PFSK-1 (cell line): ENCODE measurements at regions not wholly inside any gene's neighbourhood (a gene's known extent, or its start where the extent isn't known, plus 50 kb on each side); places are given as distances from the start of the nearest gene placed in this dataset.

Source experiments
- POLR2AphosphoS5 ChIP-seq: IDR thresholded peaks from 2 replicates; pipeline ENCODE4 v1.6.1; 2012; ENCODE audit warnings: low read depth, mild to moderate bottlenecking, control low read depth, low read length, moderate library complexity
- SIN3A ChIP-seq: IDR thresholded peaks from 2 replicates; pipeline ENCODE4 v1.6.1; 2012; ENCODE audit warnings: mild to moderate bottlenecking, low read length, moderate library complexity, borderline replicate concordance; ENCODE audit not compliant: insufficient read depth
- TAF1 ChIP-seq: IDR thresholded peaks from 2 replicates; pipeline ENCODE4 v1.6.1; 2012; ENCODE audit warnings: low read length, control low read depth, borderline replicate concordance; ENCODE audit not compliant: insufficient read depth
- TF ChIP-seq, protein P1 (sequence below), 2 experiments: IDR thresholded peaks; 2 replicates each; pipeline versions ENCODE4 v1.6.1 to v1.8.0; 2011 to 2012; ENCODE audit warnings: low read depth in 2 of 2, low read length in 2 of 2, control low read depth in 1 of 2, inconsistent platforms in 1 of 2, mild to moderate bottlenecking in 1 of 2, moderate library complexity in 1 of 2; ENCODE audit not compliant: insufficient read depth in 1 of 2

DNA sequence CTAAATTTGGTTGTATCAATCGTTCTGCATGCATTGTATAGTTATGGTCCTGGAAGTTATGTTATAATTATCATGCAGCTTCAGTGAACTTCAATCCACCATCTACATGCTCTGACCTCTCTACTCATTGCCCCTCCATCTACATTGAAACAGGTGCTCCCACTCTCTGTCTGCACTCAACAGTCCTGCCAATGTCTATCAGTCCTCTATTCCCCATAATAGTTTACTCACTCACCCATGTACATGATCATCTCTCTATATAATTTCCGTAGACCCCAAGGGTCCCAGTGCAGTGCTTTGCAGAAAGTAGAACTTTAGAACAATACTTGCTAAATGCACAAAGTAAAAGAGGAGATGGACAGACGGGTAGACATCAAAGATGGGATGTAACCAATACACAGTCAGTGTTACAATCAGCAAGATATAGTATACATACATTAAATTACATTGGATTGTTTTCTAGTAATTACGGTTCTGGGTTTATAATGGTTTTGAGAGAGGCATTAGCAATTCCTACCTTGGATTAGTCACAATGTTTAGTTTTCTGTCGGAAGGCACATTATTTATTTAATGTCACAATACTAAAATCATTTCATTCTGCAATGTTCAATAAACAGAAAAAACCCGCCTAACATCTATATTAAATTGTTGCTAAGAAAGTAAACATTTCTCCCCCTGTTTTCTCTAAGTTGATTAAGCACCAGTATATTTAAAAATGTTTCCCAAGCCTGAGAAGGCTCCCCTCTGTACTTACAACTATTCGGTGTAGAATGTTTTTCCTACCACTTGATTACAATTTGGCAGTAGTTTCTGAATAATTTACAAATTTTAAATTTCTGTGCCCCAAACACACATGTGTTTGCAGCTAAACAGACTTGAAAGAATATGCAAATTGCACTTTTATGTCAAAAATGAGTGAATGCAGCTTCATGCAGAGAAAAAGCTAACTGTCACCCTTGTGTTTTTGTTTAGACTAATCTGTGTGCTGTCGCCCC is 94.4 kb upstream of the SIX2 start:
- TF ChIP-seq POLR2AphosphoS5 = no peak
- TF ChIP-seq TAF1 = no peak
- no peak for TF ChIP-seq SIN3A
- TF ChIP-seq, protein P1, sequence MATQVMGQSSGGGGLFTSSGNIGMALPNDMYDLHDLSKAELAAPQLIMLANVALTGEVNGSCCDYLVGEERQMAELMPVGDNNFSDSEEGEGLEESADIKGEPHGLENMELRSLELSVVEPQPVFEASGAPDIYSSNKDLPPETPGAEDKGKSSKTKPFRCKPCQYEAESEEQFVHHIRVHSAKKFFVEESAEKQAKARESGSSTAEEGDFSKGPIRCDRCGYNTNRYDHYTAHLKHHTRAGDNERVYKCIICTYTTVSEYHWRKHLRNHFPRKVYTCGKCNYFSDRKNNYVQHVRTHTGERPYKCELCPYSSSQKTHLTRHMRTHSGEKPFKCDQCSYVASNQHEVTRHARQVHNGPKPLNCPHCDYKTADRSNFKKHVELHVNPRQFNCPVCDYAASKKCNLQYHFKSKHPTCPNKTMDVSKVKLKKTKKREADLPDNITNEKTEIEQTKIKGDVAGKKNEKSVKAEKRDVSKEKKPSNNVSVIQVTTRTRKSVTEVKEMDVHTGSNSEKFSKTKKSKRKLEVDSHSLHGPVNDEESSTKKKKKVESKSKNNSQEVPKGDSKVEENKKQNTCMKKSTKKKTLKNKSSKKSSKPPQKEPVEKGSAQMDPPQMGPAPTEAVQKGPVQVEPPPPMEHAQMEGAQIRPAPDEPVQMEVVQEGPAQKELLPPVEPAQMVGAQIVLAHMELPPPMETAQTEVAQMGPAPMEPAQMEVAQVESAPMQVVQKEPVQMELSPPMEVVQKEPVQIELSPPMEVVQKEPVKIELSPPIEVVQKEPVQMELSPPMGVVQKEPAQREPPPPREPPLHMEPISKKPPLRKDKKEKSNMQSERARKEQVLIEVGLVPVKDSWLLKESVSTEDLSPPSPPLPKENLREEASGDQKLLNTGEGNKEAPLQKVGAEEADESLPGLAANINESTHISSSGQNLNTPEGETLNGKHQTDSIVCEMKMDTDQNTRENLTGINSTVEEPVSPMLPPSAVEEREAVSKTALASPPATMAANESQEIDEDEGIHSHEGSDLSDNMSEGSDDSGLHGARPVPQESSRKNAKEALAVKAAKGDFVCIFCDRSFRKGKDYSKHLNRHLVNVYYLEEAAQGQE (IDR thresholded peaks at IDR 0.05; ENCODE audit: insufficient read depth in 1 of 2, low read depth in 2 of 2, low read length in 2 of 2) = no peak
